ENCODE measurements at regions not wholly inside any gene's neighbourhood (a gene's known extent, or its start where the extent isn't known, plus 50 kb on each side); places are given as distances from the start of the nearest gene placed in this dataset.

- TF ChIP-seq FOXP2 (optimal IDR thresholded peaks at IDR 0.05; ENCODE audit: borderline replicate concordance, extremely low read depth, extremely low read length, insufficient read depth) (no peak), POLR2AphosphoS5 (IDR thresholded peaks at IDR 0.05; ENCODE audit: low read depth, low read length) (no peak), SIN3A (IDR thresholded peaks at IDR 0.05; ENCODE audit: borderline replicate concordance, insufficient read depth, low read length) (no peak), TAF1 (IDR thresholded peaks at IDR 0.05; ENCODE audit: borderline replicate concordance, insufficient read depth, low read length) (no peak), REST (IDR thresholded peaks at IDR 0.05; ENCODE audit: insufficient read depth in 1 of 2, low read depth in 2 of 2, low read length in 2 of 2) (no peak)
Measured at GRCh38 chr2:16398486-16399043, 267.1 kb downstream of the CYRIA start.

- TF ChIP-seq FOXP2 (optimal IDR thresholded peaks at IDR 0.05; ENCODE audit: borderline replicate concordance, extremely low read depth, extremely low read length, insufficient read depth) (no peak), TAF1 (IDR thresholded peaks at IDR 0.05; ENCODE audit: borderline replicate concordance, insufficient read depth, low read length) (no peak), REST (IDR thresholded peaks at IDR 0.05; ENCODE audit: insufficient read depth in 1 of 2, low read depth in 2 of 2, low read length in 2 of 2) (no peak), POLR2AphosphoS5 (IDR thresholded peaks at IDR 0.05; ENCODE audit: low read depth, low read length) (no peak), SIN3A (IDR thresholded peaks at IDR 0.05; ENCODE audit: borderline replicate concordance, insufficient read depth, low read length) (no peak)
Measured at GRCh38 chr2:16397681-16398475, 267.8 kb downstream of the CYRIA start.

- TF ChIP-seq REST (IDR thresholded peaks at IDR 0.05; ENCODE audit: insufficient read depth in 1 of 2, low read depth in 2 of 2, low read length in 2 of 2): no peak
- TF ChIP-seq TAF1 (IDR thresholded peaks at IDR 0.05; ENCODE audit: borderline replicate concordance, insufficient read depth, low read length): no peak
- no peak for TF ChIP-seq FOXP2 (optimal IDR thresholded peaks at IDR 0.05; ENCODE audit: borderline replicate concordance, extremely low read depth, extremely low read length, insufficient read depth)
- TF ChIP-seq SIN3A (IDR thresholded peaks at IDR 0.05; ENCODE audit: borderline replicate concordance, insufficient read depth, low read length): no peak
- TF ChIP-seq POLR2AphosphoS5 (IDR thresholded peaks at IDR 0.05; ENCODE audit: low read depth, low read length): no peak
Measured at GRCh38 chr2:16396986-16397385, 268.6 kb downstream of the CYRIA start.

GRCh38 chr2:16396171-16396570 is 269.5 kb downstream of the CYRIA start:
- TF ChIP-seq TAF1 (IDR thresholded peaks at IDR 0.05; ENCODE audit: borderline replicate concordance, insufficient read depth, low read length): no peak
- TF ChIP-seq SIN3A (IDR thresholded peaks at IDR 0.05; ENCODE audit: borderline replicate concordance, insufficient read depth, low read length): no peak
- TF ChIP-seq REST (IDR thresholded peaks at IDR 0.05; ENCODE audit: insufficient read depth in 1 of 2, low read depth in 2 of 2, low read length in 2 of 2): no peak
- no peak for TF ChIP-seq FOXP2 (optimal IDR thresholded peaks at IDR 0.05; ENCODE audit: borderline replicate concordance, extremely low read depth, extremely low read length, insufficient read depth)
- TF ChIP-seq POLR2AphosphoS5 (IDR thresholded peaks at IDR 0.05; ENCODE audit: low read depth, low read length): no peak
